SK-N-SH (cell line): ENCODE measurements at regions not wholly inside any gene's neighbourhood (a gene's known extent, or its start where the extent isn't known, plus 50 kb on each side); places are given as distances from the start of the nearest gene placed in this dataset.

Experiments used
- CTCF ChIP-seq: fragments of 200-600 bp; sonication (generic); IDR thresholded peaks from 2 replicates; pipeline ENCODE4 v1.6.1; 2017; ENCODE audit warnings: antibody characterized with exemption, mild to moderate bottlenecking, moderate library complexity
- EZH2phosphoT487 ChIP-seq: fragments of 200-600 bp; sonication (generic); IDR thresholded peaks from 2 replicates; pipeline ENCODE4 v1.6.1; 2017; ENCODE audit warnings: low read depth, mixed run types, mild to moderate bottlenecking, antibody characterized with exemption, moderate library complexity, borderline replicate concordance
- MAX ChIP-seq: IDR thresholded peaks from 2 replicates; pipeline ENCODE4 v1.4.0; 2012; ENCODE audit warnings: low read depth
- SIN3A ChIP-seq: IDR thresholded peaks from 2 replicates; pipeline ENCODE4 v1.6.1; 2012; ENCODE audit warnings: low read depth, mild to moderate bottlenecking, low read length, moderate library complexity, borderline replicate concordance
- YY1 ChIP-seq: IDR thresholded peaks from 2 replicates; pipeline ENCODE4 v1.4.0; 2012; ENCODE audit warnings: low read depth, mild to moderate bottlenecking

GRCh38 chr6:67199425-67199824 lies 1435.7 kb upstream of the ADGRB3 start:
- no peak for TF ChIP-seq YY1
- TF ChIP-seq SIN3A, result no peak
- no peak for TF ChIP-seq EZH2phosphoT487
- TF ChIP-seq CTCF, result no peak
- TF ChIP-seq MAX, result no peak
